ENCODE measurements at regions not wholly inside any gene's neighbourhood (a gene's known extent, or its start where the extent isn't known, plus 50 kb on each side); places are given as distances from the start of the nearest gene placed in this dataset.

DNA sequence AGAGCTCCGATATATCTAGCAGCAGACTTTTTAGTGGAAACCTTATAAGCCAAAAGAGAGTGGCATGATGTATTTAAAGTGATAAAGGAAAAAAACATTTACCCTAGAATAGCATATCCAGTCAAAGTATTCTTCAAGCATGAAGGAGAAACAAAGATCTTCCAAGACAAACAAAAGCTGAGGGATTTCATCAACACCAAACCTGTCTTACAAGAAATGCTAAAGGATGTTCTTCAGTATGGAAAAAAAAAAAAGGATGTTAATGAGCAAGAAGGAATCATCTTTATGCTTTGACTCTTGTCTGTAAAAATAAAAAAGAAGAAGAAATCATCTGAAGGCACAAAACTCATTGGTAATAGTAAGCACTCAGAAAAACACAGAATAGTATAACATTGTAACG, 338.2 kb downstream of the TLE1 start:
- TF ChIP-seq, protein P1, sequence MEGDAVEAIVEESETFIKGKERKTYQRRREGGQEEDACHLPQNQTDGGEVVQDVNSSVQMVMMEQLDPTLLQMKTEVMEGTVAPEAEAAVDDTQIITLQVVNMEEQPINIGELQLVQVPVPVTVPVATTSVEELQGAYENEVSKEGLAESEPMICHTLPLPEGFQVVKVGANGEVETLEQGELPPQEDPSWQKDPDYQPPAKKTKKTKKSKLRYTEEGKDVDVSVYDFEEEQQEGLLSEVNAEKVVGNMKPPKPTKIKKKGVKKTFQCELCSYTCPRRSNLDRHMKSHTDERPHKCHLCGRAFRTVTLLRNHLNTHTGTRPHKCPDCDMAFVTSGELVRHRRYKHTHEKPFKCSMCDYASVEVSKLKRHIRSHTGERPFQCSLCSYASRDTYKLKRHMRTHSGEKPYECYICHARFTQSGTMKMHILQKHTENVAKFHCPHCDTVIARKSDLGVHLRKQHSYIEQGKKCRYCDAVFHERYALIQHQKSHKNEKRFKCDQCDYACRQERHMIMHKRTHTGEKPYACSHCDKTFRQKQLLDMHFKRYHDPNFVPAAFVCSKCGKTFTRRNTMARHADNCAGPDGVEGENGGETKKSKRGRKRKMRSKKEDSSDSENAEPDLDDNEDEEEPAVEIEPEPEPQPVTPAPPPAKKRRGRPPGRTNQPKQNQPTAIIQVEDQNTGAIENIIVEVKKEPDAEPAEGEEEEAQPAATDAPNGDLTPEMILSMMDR (IDR thresholded peaks at IDR 0.05 in 4 of 5, conservative IDR thresholded peaks at IDR 0.05 in 1 of 5), result no peak
- no peak for TF ChIP-seq POLR2A (IDR thresholded peaks at IDR 0.05)
